Fibroblast of skin of right biceps (primary cell): ENCODE measurements at regions not wholly inside any gene's neighbourhood (a gene's known extent, or its start where the extent isn't known, plus 50 kb on each side); places are given as distances from the start of the nearest gene placed in this dataset.
A peak's percentile ranks its signal among the peaks of the same experiment; 100 is the strongest.

ENCODE experiments used
- DNase-seq: peaks from one replicate; pipeline ENCODE4 v3.0.0-alpha.2; 2013

- no peak for DNase-seq
Observed at GRCh38 chr6:4584801-4585200, 191.4 kb upstream of the CDYL start.

GRCh38 chr6:4582506-4583417 lies 193.4 kb upstream of the CDYL start:
- DNase-seq: peak; percentile 68

GRCh38 chr6:4581468-4582385 lies 194.5 kb upstream of the CDYL start:
- peak; percentile 93 for DNase-seq

- no peak for DNase-seq
Observed at GRCh38 chr6:4580361-4580760, 195.8 kb upstream of the CDYL start.

- DNase-seq: peak; percentile 92
Observed at GRCh38 chr6:4577406-4577805, 198.8 kb upstream of the CDYL start.

- peak; percentile 30 for DNase-seq
Observed at GRCh38 chr6:4575714-4576113, 200.5 kb upstream of the CDYL start.

- peak; percentile 83 for DNase-seq
Observed at GRCh38 chr6:4574007-4574406, 202.2 kb upstream of the CDYL start.

- DNase-seq: no peak
Observed at GRCh38 chr6:4571011-4571410, 205.2 kb upstream of the CDYL start.

- no peak for DNase-seq
Observed at GRCh38 chr6:4568138-4568537, 208.1 kb upstream of the CDYL start.

GRCh38 chr6:4567141-4567540 lies 209.1 kb upstream of the CDYL start:
- peak; percentile 80 for DNase-seq

GRCh38 chr6:4565301-4566250 lies 210.6 kb upstream of the CDYL start:
- no peak for DNase-seq

- DNase-seq: no peak
Observed at GRCh38 chr6:4564801-4565271, 211.4 kb upstream of the CDYL start.

- no peak for DNase-seq
Observed at GRCh38 chr6:4563877-4564276, 212.3 kb upstream of the CDYL start.

- no peak for DNase-seq
Observed at GRCh38 chr6:4563156-4563555, 213.0 kb upstream of the CDYL start.

- DNase-seq: no peak
Observed at GRCh38 chr6:4561773-4562400, 214.3 kb upstream of the CDYL start.

GRCh38 chr6:4561078-4561435 lies 215.1 kb upstream of the CDYL start:
- DNase-seq: no peak

GRCh38 chr6:4560221-4561077 lies 215.8 kb upstream of the CDYL start:
- DNase-seq: no peak

- no peak for DNase-seq
Observed at GRCh38 chr6:4559281-4559875, 216.8 kb upstream of the CDYL start.

- no peak for DNase-seq
Observed at GRCh38 chr6:4554645-4555044, 221.6 kb upstream of the CDYL start.

- DNase-seq: peak; percentile 54
Observed at GRCh38 chr6:4553387-4553786, 222.8 kb upstream of the CDYL start.

GRCh38 chr6:4550227-4550597 lies 226.0 kb upstream of the CDYL start:
- DNase-seq: no peak
